SK-N-SH treated with all-trans-retinoic acid at 6 μM for 48 hours (cell line): ENCODE measurements at regions not wholly inside any gene's neighbourhood (a gene's known extent, or its start where the extent isn't known, plus 50 kb on each side); places are given as distances from the start of the nearest gene placed in this dataset.

Experiments used
- ARNTL ChIP-seq: fragments of 450-650 bp; formaldehyde crosslinking; IDR thresholded peaks from 2 replicates; pipeline ENCODE4 v1.5.0; 2020; ENCODE audit warnings: low read depth, mild to moderate bottlenecking, moderate library complexity, borderline replicate concordance
- ESRRG ChIP-seq: fragments of 250-450 bp; sonication (Bioruptor Pico); IDR thresholded peaks from 2 replicates; pipeline ENCODE4 v1.6.1; 2021; ENCODE audit warnings: mild to moderate bottlenecking
- OSR1 ChIP-seq: fragments of 250-450 bp; sonication (Bioruptor Pico); IDR thresholded peaks from 2 replicates; pipeline ENCODE4 v1.8.0; 2022; ENCODE audit warnings: moderate library complexity, mild to moderate bottlenecking, inconsistent platforms
- RARB ChIP-seq: fragments of 250-450 bp; sonication (Bioruptor Pico); IDR thresholded peaks from 2 replicates; pipeline ENCODE4 v1.8.0; 2021; ENCODE audit warnings: mild to moderate bottlenecking, moderate library complexity
- TCF4 ChIP-seq: fragments of 250-450 bp; sonication (Bioruptor Pico); IDR thresholded peaks from 2 replicates; pipeline ENCODE4 v1.8.0; 2021; ENCODE audit warnings: mild to moderate bottlenecking, moderate library complexity, borderline replicate concordance
- TOX ChIP-seq: fragments of 250-450 bp; sonication (Bioruptor Pico); IDR thresholded peaks from 2 replicates; pipeline ENCODE4 v1.8.0; 2021; ENCODE audit warnings: mild to moderate bottlenecking, moderate library complexity, borderline replicate concordance
- ZFP3 ChIP-seq: fragments of 250-450 bp; sonication (Bioruptor Pico); IDR thresholded peaks from 2 replicates; pipeline ENCODE4 v1.5.0; 2020; ENCODE audit warnings: mild to moderate bottlenecking, moderate library complexity
- ZNF8 ChIP-seq: fragments of 450-650 bp; formaldehyde crosslinking; IDR thresholded peaks from 2 replicates; pipeline ENCODE4 v1.5.0; 2020; ENCODE audit warnings: mild to moderate bottlenecking, moderate library complexity
- TF ChIP-seq, protein P1 (sequence below): fragments of 250-450 bp; sonication (Bioruptor Pico); IDR thresholded peaks from 2 replicates; pipeline ENCODE4 v1.8.0; 2020; ENCODE audit warnings: mild to moderate bottlenecking, moderate library complexity, borderline replicate concordance
- TF ChIP-seq, protein P2 (sequence below): fragments of 250-450 bp; sonication (Bioruptor Pico); IDR thresholded peaks from 2 replicates; pipeline ENCODE4 v1.5.1; 2021; ENCODE audit warnings: mild to moderate bottlenecking, moderate library complexity

DNA sequence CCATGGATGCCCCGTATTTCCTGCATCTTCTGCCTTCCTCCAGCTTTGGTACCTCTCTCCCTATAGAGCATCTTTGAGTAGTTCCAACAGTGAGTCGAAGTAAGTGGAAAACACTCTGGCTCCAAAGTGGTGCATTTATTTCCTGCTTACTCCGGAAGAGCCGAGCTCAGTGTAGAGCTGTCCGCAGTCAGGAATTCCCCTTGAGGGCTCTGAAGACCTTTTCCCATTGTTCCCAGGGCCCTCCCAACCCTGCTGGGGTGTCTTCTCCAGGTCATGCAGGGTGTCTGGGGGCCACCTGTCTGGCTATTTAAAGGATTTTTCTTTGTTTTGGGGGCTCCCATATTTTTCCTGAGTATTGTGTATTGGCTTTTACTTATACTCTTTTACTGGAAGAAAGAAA lies 118.6 kb upstream of the MXRA5 start:
- TF ChIP-seq, protein P1, sequence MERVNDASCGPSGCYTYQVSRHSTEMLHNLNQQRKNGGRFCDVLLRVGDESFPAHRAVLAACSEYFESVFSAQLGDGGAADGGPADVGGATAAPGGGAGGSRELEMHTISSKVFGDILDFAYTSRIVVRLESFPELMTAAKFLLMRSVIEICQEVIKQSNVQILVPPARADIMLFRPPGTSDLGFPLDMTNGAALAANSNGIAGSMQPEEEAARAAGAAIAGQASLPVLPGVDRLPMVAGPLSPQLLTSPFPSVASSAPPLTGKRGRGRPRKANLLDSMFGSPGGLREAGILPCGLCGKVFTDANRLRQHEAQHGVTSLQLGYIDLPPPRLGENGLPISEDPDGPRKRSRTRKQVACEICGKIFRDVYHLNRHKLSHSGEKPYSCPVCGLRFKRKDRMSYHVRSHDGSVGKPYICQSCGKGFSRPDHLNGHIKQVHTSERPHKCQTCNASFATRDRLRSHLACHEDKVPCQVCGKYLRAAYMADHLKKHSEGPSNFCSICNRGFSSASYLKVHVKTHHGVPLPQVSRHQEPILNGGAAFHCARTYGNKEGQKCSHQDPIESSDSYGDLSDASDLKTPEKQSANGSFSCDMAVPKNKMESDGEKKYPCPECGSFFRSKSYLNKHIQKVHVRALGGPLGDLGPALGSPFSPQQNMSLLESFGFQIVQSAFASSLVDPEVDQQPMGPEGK (CRISPR knock-in tag), result no peak
- TF ChIP-seq, protein P2, sequence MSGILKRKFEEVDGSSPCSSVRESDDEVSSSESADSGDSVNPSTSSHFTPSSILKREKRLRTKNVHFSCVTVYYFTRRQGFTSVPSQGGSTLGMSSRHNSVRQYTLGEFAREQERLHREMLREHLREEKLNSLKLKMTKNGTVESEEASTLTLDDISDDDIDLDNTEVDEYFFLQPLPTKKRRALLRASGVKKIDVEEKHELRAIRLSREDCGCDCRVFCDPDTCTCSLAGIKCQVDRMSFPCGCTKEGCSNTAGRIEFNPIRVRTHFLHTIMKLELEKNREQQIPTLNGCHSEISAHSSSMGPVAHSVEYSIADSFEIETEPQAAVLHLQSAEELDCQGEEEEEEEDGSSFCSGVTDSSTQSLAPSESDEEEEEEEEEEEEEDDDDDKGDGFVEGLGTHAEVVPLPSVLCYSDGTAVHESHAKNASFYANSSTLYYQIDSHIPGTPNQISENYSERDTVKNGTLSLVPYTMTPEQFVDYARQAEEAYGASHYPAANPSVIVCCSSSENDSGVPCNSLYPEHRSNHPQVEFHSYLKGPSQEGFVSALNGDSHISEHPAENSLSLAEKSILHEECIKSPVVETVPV (CRISPR knock-in tag), result no peak
- no peak for TF ChIP-seq ARNTL (CRISPR knock-in tag)
- no peak for TF ChIP-seq TCF4
- no peak for TF ChIP-seq ZNF8
- TF ChIP-seq TOX (CRISPR knock-in tag), result no peak
- TF ChIP-seq ZFP3, result no peak
- TF ChIP-seq RARB (CRISPR knock-in tag), result no peak
- TF ChIP-seq OSR1 (CRISPR knock-in tag), result no peak
- no peak for TF ChIP-seq ESRRG (CRISPR knock-in tag)
